Glomerular endothelial cell (primary cell): ENCODE measurements at regions not wholly inside any gene's neighbourhood (a gene's known extent, or its start where the extent isn't known, plus 50 kb on each side); places are given as distances from the start of the nearest gene placed in this dataset.
"Not testable (repeated sequence)": the region's sequence is repeated elsewhere in the genome, so short reads cannot be mapped to it uniquely, and the experiment has no call there.

ENCODE experiments used
- DNase-seq: peaks from one replicate; pipeline ENCODE4 v3.0.0-alpha.2; 2011; ENCODE audit warnings: low read depth, low spot score; ENCODE audit errors: extremely low read depth

DNA sequence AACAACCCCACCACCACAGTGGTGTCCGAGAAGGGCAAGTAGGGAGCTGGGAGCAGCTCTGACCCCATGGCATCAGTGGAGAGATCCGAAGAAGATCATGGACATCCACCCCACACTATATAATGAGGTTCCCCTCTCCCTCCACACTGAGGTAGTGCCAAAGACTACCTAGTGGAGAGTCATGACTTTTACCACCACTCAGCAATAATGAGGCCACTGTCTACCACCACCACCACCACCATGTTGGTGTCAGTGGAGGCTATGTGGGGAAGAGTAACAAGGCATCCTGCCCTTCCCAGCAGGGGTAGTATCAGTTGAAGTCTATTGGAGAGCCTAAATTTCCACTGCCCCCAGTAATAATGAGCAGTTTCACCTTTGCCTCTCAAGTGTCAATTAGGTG lies 321.7 kb upstream of the ZC3H15 start:
- no peak for DNase-seq

DNA sequence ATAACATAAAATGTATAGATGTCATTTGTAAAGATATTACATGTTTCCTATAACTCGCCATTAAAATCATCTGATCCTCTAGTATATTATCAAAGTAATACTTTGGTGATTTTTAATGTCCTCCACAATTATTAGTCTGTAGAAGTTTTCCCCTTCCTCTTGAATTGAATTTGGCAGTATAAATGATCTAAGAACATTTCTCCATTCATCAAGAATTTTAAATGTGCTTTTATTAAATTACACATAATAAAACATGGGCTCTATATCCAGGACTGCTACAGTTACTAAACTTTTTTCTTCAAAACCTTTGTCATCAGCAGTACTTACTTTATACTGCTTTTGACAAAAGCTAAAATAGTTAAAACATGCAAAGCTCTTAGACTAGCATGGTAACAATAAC lies 315.4 kb upstream of the ZC3H15 start:
- no peak for DNase-seq

DNA sequence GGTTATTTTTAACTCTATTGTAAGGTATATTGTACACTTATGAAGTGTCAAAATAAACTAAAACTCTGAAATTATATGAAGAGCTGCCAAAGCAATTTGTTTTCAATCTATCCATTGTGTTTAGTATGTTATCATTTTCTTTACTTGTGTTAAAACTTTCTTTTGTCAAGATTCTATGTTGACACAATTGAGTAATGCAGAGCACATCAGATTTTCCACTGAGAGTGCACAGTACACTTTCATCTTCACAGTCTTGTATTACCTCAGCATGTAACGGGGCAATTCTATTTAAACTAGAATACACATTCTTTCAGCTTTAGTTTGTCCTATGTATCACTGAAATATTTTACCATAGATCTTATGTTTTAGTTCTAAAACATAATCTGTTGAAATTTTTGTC lies 304.4 kb upstream of the ZC3H15 start:
- DNase-seq: no peak

DNA sequence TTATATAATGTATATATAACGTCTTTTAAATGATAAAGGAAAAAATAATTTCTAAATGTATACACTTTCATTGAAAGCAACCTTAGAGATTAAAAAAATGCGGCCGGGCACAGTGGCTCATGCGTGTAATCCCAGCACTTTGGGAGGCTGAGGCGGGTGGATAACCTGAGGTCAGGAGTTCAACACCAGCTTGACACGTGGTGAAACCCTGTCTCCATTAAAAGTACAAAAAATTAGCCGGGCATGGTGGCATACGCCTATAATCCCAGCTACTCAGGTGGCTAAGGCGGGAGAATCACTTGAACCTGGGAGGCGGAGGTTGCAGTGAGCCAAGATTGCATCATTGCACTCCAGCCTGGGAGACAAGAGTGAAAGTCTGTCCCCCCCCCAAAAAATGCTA lies 303.7 kb upstream of the ZC3H15 start:
- not testable (repeated sequence) for DNase-seq

DNA sequence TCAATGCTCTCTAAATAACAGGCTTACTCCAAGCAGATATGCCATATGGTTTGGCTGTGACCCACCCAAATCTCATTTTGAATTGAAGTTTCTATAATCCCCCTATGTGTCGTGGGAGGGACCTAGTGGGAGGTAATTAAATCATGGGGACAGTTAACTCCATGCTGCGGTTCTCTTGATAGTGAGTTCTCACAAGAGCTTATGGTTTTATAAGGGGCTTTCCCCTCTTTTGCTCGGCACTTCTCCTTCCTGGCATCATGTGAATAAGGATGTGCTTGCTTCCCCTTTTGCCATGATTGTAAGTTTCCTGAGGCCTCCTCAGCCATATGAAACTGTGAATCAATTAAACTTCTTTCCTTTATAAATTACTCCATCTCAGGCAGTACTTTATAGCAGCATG lies 302.7 kb upstream of the ZC3H15 start:
- DNase-seq: no peak

DNA sequence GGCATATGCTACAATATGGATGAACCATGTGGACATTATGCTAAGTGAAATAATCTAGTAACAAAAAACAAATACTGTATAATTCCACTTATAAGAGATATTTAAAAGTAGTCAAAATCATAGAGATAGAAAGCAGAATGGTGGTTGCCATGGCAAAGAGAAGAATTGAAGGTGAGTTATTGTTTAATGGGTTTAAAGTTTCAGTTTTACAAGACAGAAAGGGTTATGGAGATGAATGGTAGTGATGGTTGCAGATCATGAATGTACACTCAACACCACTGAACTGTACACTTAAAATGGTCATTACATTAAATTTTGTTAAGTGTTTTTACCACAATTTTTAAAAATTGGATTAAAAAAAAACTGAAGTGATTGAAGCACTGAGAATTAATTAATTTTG lies 298.2 kb upstream of the ZC3H15 start:
- DNase-seq: no peak

DNA sequence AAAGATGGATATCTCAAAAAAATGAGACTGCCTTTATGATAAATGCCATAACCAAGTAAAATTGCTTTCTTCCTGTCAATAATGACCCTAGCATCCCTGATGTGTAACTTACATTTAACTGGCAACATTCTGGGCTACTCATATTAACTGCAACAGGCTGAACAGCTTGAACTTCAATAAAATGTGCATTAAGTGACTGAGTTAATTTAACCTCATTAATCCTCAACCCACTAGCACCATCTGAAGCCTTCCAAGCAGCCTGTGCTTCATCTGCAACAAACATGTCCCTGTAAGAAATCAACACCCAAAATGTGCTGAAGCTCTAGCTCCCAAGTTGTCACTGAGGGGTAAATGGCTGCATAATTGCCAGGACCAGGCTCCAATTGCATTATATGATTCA lies 296.2 kb upstream of the ZC3H15 start:
- DNase-seq: no peak

DNA sequence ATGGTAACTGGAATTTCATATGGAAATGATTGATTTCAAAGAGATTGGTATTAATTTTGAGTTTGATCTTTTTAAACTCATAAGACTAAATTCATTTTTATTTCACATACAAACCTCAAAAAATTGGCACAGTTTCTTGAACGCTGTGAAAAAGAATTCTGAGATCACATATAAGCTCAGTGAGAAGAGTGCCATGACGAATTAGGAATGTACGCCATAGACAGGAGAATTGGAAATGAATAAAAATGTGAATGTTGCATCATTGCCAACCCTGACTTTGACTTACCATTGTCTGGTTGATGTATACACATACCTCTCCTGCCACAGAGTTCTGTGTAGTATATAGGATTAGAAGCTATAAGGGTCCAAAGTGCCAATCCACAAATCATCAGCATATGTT lies 290.4 kb upstream of the ZC3H15 start:
- no peak for DNase-seq

DNA sequence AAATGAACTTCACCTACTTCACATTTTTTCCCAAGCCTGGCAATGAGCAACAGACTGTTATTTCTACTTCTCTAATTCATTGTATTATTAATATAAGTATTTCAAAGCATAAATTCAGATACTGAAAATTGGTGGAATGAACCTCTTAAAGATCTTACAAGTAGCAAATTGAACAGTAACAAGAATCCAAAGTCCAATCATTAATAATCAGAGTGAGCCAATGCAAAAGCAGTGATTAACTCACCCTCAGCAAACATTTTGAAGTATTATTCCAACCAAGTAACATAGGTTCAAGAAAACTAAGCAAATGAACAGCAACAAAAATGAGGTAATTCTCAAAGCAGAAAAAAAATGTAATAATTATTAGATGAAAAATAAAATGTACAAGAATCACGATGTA lies 288.1 kb upstream of the ZC3H15 start:
- no peak for DNase-seq

DNA sequence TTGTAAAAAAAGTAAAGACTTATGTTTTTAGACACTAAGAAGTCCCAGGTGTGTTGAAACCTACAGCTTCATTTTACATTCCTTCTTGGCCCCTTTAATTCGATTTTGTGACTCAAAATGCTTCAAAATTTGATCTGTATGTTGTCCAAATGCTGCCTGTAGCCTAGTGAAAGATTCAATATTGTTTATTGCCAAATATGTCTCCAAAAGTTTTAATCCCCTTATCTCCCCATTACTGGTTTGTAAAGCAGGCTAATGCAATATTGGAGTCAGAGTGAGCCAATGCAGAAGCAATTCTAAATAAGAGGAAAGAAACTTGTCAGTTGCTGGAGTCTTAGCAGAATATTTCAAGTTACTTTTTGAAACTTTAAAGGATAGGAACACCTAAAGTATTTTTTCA lies 287.0 kb upstream of the ZC3H15 start:
- DNase-seq: no peak

DNA sequence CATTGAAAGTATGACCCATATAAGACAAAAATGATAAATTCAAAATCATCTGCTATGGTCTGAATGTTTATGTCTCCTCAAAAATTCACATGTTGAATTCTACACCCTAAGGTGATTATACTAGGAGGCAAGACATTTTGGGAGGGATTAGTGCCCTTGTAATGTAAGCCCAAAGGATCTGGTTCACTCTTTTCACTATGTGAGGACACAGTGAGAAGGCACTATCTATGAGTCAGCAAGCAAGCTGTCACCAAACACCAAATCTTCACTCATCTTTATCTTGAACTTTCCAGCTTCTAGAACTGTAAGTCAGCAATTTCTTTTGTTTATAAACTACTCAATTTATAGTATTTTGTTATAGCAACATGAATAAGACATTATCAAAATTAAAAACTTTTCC lies 284.7 kb upstream of the ZC3H15 start:
- DNase-seq: no peak

DNA sequence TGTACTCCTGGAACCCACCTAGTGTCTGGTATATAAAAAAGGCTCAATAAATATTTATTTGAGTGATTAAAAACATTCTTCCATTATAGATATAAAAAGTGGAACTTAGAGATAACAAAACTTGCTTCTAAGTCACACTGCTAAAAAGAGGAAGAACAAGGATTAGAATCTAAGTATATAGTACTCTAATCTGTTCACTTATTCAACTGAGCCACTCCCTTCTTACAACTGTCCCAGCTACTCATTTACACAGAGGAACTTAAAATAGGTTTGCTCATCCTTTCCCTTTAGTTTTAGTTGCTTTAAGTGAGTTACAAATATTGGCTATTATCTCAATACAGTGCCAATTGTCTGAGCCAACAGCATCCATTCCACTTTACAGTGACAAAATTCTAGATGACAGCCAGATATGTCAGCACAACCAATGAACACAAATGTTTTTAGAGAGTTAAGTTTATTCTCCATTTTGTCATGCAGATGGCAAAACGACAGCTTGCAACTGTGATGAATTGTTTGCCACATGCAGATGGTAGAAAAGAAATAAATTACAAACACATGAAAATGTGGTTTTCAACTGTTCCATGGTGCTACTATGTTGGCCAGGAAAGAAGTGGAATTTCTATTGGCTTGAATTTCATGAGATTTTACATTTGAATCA lies 280.7 kb upstream of the ZC3H15 start:
- DNase-seq: no peak

DNA sequence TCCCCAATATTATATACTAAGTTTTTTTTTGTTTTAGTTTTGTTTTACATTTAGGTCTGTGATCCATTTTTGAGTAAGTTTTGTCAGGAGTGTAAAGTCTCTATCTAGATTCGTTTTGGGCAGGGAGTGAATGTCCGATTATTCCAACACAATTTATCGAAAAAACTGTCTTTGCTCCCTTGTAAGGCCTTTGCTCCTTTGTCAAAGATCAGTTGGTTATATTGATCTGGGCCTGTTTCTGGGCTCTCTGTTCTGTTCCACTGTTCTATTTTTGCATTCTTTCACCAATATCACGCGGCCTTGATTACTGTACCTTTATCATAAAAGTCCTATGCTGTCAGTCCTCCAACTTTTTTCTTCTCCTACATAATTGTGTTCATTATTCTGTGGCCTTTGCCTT lies 276.5 kb upstream of the ZC3H15 start:
- DNase-seq: no peak

DNA sequence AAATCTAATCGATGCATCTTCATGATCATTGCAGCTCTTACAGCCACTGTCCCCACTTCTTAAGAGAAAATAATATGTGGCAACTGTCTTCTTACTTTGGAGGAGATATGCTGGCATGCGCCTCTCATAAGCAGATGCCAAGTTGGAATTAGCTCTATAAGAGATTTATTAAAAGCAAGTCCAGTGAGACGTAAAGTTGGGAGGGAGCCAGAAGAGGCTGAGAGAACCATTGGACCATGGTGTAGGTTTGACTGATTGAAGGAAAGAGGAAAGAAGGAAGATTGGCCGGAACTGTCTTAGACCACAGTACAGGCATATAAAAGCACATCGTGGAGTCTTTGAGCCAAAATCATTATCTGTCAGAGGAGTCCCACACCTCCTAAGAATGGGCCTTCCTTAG lies 265.7 kb upstream of the ZC3H15 start:
- no peak for DNase-seq

DNA sequence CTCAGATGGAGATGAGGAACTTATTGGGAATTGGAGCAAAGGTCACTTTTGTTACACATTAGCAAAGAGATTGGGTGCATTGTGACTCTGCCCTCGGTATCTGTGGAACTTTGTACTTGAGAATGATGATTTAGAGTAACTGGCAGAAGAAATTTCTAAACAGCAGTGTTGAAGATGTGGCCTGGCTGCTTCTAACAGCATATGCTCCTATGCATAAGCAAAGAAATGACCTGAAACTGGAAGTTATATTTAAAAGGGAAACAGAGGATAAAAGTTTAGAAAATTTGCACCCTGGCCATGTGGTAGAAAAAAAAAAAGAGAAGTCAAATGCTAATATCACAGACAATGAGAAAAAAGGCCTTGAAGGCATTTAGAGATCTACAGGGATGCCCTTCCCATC lies 256.8 kb upstream of the ZC3H15 start:
- no peak for DNase-seq

DNA sequence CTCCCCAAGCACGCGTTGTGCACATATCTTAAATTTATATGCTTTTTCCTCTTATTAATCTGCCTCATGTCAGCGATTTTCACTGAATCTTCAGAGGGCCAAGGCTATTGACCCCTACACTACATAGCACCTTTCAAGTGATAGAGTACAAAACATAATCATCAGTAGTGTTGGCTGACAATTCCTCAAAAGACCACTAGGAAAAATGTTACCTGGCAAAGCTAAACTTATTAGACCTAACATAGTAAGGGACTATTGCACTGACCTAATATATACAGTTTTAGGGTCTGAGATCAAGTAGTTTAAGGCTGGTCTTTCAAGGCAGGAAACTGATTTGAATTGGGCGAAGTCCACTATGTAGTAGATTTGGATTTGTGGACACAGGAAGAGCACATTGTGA lies 244.2 kb upstream of the ZC3H15 start:
- no peak for DNase-seq

DNA sequence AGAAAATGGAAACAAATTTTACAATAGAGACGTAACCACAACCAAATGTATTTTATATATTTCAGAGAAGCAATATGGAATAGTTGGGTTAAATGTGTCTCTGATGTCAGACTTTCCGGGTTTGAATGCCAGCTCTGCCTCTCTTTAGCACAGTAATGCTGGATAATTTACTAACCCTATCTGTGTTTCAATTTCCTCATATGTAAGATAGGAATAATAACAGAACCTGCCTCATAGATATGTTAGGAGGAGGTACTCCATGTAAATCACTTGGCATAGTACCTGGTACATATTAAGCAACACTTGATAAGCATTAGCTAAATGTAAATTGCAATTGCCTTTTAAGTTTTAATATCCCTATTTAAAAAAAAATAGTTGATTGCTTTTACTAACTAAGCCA lies 231.3 kb upstream of the ZC3H15 start:
- no peak for DNase-seq

DNA sequence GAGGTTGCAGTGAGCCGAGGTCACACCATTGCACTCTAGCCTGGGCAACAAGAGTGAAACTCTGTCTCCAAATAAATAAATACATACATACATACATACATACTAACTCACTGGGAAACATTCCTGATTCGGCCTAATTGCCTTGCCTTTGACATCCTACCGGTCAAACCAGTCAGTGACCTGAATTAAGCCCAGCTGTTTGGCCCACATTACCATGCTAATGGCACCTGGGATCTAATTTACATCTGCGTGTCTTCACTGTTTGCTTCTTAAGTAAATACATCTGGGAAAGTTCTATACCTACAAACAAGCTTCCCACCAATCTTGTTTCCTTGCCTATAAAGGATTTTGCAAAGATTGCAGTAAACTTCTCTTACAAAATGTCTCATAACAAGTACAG lies 230.2 kb upstream of the ZC3H15 start:
- DNase-seq: no peak

DNA sequence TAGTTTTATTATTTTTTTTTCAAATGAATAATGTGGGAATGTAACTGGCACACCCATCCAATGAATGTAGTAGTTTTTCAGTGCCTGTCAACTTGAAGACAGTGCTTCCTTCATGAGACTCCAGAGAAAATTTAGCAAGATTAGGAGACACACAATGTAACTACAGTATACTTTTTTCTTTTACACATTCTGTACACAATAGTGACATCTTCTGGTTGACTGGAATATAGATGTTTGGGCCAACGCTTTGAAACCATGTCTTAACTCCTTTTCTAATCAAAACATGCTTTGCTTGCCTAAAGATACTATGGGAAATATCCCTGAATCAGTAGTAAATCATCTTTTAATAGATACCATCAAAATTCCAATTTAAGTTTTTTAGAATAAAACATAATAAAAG lies 229.5 kb upstream of the ZC3H15 start:
- peak; percentile 42 for DNase-seq

DNA sequence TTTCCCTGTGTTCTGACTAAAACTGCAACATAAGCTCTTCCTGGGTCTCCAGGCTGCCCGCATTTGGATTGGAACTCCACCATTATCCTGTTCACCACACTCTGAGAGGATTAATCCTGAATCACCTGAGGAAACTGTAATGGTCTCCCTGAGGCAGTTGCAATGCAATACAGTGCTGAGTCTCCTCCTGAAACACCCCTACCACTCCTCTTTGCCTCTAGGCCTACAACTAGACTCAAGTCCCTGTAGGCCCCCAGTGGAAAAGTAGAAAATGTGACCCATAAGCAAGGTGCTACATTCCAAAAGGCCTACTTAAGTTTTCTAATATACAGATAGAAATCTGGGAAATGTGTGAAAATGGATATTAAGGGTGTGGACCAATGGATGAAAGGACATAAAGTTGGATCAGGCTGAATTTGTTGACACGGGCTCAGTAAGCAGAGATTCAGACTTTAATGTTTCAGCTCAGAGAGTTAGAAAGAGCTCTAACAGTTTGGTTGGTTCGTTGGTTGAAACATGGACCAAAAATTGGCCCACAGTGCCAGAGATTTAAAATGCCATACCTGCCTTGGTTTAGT lies 222.3 kb upstream of the ZC3H15 start:
- no peak for DNase-seq

DNA sequence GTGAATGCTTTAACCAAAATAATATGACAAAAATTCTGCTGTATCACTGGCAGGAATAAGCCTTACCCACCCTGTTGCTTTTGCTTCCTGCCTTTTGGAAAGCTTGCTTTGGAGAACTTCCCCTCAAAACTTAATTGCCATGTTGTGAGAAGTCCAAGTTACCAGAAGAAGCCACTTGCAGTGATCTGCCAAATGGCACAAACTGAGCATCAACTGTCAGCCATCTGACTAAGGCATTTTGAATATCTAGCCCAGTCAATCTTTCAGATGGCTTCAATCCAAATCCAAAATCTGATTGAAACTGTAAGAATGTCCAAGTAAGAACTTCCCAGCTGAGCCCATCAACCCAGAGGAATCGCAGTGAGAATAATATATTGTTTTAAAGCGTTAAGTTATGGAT lies 216.5 kb upstream of the ZC3H15 start:
- DNase-seq: no peak

DNA sequence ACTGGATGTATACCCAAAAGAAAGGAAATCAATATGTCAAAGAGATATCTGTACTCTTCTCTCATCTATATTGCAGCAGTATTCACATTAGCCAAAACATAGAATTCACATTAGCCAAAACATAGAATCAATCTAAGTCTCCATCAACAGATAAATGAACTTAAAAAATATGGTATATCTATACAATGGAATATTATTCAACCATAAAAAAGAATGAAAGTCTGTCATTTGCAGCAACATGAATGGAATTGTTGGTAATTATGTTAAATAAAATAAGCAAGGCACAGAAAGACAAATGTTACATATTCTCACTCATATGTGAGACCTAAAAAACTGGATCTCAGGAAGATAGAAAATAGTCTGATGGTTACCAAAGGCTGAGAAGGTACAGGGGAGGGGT lies 212.1 kb upstream of the ZC3H15 start:
- DNase-seq: no peak

DNA sequence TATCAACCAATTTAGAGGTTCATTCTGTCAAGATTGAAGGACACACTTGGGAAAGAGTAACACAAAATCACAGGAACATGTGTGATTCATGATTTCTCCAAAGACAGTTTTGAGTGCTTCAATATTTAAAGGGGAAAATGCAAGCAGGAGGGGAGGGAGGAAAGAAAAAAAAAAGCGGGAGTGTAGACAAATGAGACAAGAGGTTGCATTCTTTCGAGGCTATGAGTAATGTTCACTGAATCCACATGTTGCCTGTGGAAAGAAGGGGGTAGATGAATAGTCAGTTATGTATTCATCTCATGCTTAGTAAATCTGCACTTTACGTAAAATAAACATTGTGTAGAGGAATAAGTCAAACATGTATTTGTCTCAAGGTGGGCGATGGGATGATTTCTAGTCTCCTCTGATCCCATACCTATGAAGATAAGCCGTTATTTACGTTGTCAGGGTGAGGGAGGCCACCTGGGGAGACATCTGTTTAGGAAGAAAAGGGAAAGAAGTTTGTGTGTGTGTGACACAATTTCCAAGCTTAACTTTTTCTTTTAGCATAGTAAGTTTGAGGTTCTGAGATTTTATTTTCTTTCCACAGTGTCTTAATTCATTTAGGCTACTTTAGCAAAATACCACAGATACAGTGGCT lies 211.0 kb upstream of the ZC3H15 start:
- no peak for DNase-seq
